NCI-H1105 treated with DMSO at 0.1 percent for 48 hours (cell line): ENCODE measurements at regions not wholly inside any gene's neighbourhood (a gene's known extent, or its start where the extent isn't known, plus 50 kb on each side); places are given as distances from the start of the nearest gene placed in this dataset.

ENCODE experiments used
- DNase-seq: peaks from one replicate; lab custom pipeline; 2025; lab: John Stamatoyannopoulos, UW

DNA sequence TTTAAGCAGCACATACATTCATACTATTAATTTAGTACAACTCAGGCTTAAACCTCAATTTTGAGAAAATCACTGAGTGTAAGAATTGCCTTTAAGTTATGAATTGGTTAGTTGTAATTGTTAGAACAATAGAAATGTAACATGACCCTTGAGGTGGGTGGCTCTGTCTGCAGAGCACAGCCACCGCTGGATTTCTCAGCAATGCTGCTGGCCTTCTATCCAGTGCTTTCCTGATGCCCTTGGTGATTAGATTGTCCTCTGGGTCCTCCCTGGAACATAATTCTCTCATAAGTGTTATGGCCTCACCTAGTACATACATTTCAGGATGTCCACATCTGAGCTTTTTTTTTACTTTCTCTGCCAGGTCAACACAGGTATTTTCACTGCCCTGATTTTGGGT is 213.2 kb downstream of the SLC7A11 start:
- no peak for DNase-seq

DNA sequence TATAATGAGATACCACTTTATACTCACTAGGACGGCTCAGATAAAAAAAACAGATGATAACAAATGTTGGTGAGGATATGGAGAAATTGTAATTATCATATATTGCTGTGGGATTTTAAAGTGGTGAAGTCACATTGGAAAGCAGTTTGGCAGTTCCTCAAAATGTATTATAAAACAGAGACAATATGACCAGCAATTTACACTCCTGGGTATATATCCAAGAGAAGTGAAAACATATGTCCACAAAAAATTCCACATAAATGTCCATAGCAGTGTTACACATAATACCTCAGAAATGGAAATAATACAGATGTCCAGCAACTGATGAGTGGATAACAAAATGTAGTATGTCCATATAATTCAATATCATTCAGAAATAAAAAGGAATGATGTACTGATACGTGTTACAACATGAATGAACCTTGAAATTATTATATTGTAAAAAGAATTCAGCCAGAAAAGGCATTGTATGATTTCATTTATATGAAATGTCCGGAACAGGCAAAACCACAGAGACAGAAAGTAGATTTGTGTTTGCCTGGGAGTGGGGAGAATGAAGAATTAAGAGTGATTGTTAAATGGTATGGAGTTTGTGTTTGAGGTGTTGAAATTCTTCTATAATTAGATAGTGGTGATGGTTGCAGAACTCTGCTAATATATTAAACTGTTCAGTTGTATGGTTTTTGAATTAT is 220.9 kb downstream of the SLC7A11 start:
- no peak for DNase-seq

DNA sequence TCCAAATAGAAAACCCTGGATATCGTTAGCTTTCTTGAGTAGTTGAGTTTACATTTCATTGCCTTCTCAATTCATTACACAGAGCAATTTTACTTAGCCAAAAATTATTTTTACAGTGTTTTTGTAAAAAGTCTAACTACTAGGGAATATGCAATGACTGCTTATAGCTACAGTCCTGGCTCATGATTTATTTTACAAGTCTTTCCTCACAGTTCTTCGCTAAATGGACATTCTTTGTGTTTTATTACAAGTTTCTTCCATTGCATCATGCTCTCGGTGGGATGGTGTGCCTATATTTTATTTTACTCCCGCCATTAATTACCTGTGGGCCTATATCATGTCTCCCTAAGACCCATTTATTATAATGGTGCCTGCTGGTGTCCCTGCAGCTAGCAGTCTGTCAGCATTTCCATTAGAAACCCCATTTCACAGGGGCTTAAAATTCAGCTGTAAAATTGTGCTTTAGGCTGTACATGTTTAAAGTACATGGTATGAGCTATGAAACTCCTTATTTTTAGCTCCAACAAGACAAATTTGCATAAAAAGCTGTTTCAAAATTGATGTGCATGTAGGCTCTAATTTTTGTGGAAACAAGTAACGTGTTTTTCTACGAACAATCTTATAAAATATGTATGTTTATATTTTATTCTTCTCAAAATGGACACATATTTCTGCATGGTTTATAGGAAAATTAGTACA is 227.4 kb downstream of the SLC7A11 start:
- DNase-seq, result no peak

DNA sequence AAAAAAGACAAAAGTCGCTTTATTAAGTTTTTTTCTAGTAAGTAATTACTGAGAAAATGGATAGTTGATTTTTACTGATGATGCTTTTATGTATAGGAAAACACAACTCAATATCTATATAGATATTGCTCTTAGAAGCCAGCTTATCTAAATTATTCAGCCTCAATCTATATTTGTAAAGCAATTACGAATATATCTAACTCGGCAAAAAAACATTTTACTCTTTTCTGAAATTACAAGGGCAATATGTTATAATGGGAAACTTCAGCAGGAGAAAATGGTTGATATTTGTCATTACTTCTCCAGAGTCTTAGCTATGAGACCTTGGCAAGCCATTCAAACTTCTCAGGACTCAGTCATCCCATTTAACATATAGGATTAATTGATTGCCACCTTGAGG is 228.5 kb downstream of the SLC7A11 start:
- no peak for DNase-seq

DNA sequence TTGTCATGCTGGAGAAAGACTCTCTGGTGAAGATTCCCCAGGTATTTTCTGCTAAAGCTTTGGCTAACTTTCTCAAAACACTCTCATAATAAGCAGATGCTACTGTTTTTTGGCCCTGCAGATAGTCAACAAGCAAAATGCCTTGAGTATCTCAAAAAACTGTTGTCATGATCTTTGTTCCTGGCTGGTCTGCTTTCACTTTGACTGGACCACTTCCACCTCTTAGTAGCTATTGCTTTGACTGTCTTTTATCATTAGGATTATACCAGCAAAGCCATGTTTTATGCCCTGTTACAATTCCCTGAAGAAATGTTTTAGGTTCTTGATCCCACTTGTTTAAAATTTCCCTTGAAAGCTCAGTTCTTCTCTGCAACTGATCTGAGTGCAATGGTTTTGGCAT is 231.5 kb downstream of the SLC7A11 start:
- no peak for DNase-seq

DNA sequence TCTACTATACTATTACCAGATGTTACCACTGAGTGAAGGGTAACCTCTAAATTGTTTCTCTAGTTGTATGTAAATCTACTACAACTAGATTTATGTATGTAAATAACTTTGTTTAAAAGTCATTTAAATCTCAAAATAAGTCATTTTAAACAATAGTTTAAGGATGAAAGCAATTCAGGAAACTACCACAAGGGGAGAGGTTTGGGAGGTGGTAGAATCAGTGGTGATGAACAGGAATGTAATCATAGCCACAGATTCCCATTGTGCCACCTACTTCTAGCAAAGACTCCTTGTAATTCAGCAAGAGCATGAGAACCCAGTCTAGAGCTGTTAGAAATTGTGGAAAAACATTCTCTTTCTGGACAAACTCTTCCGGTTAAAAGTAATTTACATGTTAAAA is 234.6 kb downstream of the SLC7A11 start:
- no peak for DNase-seq

DNA sequence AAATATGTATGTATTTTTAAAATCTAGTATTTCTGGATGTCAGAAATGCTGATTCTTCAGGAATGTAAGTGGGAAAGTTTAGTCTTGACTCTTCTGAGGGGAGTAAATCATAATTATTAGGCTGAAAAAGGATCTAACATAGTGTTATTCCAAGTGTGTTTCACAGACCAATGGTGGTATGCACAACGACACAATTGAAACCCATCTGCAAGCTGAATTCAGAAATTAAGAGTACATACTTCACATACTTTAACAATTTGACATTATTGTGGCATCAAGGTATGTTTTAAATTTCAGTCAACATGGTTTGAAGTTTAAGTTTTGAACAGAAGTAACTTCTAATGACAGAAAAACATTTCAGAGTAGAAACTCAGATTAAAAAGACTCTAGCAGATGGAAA is 236.7 kb downstream of the SLC7A11 start:
- no peak for DNase-seq

DNA sequence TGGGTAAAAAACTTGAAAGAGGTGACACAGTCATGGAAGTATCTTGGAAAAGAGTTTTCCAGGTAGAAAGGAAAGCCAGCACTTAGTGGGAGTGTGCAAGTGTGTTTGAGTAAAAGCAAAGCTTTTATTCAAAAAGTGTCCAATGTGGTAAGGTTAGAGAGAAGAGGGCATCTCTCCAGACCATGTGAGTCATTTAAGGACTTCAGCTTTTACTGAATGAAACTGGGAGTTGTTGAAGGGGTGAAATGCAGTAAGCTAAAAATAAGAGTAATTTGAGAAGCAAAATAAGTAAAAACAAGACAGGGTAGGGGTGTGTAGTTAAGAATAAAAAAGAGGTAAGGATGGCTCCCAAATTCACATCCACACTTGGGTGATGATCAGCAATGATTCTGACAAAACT is 238.9 kb downstream of the SLC7A11 start:
- DNase-seq, result no peak

DNA sequence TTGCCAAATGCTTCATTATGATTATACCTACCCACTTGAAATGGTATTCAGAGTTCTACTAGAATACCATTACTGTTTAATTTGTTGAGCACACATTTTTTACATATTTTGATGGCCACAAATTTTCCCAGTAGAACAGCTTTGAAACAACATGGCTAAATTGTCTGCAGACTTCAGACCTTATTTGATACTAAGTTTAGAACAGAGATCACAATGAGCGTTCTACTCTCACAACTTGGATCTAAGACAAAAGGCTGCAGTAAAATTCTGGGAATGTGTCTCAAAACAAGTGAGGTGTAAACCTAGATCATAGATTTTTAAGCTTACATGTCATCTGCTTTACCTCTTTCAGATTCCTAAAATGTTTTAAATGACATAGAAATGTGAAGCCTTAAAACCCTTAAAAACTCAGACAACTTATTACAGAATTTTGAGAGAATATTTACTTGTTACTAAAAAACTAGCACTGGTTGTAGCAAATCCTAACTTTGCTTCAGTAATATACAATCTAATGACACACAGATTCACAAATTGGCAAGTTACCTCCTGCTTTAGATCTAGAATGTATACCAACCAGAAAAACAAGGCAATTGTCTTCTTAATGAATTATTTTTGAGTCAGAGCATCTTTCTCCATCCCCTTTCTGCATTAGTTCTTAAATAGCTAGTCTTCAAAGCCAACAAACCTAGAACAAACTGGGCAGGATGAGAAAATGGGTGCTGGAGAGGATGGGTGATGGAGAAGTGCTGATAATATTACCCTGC is 243.3 kb downstream of the SLC7A11 start:
- DNase-seq, result no peak

DNA sequence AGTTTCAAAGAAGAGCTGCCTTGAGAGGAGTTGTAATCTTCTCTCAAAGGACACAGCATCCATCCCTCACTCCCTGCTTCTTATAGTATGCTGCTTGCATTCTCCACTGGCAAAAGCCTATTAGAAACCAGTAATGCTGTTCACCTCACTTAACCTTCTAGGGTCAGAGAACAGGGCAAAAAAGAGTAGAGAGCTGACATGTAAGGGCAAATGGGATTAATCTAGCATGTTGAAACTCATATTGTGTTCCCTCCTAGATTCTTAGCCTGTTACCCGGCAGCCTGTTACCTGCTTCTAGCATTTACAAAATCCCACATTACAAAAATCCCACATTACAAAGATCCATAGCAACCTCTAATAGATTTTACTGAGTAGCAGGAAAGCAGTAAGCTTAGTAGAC is 244.7 kb downstream of the SLC7A11 start:
- DNase-seq, result no peak

DNA sequence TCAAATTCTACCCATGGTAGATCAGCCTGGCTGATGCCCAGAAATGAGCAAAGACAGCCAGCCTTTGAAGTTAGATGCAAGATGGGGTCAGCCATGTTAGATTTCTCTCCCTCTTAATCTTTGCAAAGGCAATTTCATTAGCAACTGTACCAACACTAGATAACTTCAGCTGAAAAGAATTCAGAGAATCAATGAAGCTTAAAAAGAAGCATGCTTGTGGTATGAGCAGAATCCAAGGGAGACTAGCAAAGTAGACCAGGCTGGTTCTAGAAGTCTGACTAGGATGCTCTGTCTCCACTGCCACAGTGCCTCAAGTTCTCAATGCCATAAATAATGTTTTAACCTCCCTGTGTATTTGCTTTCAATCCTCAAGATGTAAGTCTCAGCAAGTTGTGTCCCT is 247.3 kb downstream of the SLC7A11 start:
- DNase-seq, result no peak

DNA sequence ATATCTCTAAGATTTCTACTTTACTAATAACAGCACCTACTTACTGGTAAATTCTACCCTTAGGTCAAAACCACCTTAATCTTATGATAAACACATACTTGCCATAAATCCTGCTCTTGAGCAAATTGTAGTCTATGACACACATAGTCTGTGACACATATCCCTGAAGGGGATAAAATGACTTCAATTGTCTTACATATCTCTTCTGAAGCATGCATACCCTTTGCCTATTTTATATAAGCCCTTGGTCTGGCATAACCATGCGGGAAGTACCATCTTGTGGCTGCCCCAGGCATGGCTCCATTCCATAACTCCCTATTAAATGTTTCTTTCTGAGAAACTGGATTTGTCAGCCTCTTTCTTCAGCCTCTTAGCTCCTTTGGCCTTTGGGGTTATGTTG is 248.9 kb downstream of the SLC7A11 start:
- no peak for DNase-seq

DNA sequence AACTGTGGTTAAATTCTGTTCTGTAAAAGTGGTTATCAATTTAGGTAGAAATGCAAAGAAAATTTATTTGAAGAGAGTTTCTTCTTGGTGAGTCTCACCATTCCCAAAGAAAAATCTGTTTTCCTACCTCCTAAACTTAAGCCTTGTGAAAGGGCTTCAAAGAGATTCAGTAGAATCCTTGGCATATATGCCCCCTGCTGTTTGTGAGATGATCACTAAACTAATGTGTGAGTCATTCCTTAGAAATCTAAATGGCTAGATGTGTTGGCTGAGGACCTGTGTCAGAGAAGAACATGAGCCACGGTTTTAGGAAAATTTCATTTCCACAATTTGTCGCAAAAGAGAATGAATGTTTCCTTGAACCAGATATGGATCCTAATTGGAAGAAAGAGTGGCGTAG is 260.9 kb downstream of the SLC7A11 start:
- no peak for DNase-seq

DNA sequence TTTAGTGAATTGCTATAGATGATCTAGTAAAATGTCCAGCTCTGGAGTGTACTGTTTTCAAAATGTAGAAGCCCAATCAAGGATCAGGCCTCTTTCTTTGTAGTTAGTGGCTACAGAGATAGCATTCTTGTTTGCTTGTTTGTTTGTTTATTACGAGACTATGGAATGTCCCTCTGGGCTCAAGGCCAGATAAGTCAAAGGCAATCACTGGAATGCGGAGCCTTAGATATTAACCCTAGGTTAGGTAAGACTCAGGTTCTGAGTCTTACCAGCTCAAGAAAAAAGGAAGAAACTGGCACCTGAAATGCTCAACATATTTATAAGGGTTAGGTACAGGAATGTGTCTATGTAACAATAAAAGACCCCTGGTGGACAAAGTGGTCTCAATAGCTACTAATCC is 261.5 kb downstream of the SLC7A11 start:
- no peak for DNase-seq

DNA sequence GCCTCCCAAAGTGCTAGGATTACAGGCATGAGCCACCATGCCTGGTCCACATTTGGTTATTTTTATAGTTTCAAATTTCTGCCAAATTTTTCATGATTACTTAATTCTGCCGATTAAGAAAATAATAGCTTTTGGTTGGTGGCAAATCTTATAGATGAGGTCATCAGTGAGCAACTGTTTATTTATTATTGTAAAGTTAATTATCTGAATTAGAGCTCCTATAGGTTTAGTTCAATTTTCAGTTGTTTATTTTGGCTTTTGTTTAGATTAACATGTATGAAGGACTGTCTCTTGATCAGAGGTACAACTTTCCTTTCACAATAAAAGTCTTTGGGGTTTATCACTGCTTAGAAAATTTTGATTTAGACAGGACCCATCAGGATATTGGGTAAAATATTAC is 262.2 kb downstream of the SLC7A11 start:
- no peak for DNase-seq

DNA sequence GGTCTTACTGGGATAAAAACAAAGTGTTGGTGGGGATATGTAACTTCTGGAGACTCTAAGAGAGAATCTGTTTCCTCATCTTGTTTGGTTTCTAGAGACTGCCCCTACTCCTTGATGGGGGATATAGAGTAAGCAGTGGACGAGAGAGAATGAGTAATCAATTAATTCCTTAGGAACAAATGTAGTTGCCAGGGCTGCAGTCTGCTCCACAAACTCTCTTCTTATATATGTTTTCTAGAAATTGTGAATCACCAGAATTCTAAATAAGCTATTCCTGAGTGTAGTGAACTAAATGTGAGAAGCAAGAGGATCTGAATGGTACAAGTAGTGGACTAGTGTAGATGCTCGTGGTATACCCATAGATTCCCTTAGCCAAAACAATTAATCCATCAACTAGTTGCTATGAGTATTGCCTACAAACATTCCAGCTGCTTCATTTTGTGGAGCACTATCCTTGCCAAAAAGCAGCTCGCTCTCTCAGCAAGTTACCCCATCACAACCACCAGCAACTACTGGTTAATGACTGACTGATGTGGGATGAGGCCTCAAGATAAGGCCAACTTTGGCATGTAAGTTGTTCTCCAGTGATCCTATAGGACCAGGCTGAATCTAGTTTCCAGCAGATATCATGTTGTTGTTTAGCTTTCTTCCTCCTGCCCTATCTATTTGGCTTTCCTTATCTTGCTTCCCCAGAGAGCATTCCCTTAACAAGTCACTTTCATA is 273.0 kb downstream of the SLC7A11 start:
- DNase-seq, result no peak

DNA sequence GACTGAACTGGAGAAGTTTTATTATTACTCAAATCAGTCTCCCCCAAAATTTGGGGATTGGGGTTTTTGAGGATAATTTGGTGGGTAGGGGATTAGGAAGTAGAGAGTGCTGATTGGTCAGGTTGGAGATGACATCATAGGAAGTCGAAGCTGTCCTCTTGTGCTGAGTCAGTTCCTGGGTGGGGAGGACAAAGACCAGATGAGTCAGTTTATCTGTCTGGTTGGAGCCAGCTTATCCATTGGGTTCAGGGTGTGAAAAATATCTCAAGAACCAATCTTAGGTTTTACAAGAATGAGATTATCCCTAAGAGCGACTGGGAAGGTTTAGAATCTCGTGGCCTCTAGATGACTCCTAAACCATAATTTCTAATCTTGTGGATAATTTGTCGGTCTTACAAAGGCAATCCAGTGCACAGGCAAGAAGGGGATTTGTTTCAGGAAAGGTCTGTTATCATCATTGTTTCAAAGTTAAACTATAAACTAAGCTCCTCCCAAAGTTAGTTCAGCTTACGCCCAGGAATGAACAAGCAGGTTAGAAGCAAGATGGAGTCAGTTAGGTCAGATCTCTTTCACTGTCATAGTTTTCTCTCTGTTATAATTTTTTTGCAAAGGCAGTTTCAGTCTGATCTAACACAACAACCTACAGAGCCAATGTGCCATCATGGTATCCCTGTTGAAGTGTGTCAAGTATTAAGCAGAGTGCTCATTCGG is 274.5 kb downstream of the SLC7A11 start:
- DNase-seq, result no peak

DNA sequence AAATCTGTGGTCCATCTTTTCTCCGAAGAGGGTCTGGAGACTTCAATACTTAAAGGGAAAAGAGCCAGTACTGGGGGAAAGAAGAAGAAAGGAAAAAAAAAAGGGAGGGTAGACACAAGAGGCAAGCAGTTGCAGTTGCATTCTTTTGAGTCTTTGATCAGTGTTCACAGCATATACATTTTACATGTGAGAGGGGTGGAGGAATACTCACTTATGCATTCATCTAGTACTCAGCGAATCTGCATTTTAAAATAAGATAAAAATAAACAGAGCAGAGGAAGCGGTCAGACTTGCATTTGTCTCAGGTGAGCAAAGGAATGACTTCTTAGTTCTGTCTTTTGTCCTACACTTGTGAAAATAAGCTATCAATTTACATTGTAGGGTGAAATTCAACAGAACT is 275.6 kb downstream of the SLC7A11 start:
- DNase-seq, result no peak

DNA sequence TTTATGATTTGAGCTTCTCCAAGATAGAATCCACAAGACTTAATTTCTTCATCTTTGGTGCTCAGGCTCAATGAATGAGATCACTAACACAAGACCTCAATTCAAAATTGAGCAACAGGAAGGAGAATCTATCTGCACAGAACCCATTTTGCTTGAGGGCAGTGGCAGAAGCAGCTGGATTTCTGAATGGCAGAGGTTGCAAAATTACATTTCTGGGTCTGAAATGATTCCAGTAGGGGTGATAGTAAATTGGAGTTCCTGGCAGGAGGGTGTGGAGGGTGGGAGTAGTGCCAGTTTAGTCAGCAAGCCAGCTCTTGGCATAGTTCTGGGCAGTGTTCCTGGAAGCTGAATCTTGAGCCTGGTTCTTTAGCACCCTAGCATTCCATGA is 281.1 kb downstream of the SLC7A11 start:
- DNase-seq, result no peak

DNA sequence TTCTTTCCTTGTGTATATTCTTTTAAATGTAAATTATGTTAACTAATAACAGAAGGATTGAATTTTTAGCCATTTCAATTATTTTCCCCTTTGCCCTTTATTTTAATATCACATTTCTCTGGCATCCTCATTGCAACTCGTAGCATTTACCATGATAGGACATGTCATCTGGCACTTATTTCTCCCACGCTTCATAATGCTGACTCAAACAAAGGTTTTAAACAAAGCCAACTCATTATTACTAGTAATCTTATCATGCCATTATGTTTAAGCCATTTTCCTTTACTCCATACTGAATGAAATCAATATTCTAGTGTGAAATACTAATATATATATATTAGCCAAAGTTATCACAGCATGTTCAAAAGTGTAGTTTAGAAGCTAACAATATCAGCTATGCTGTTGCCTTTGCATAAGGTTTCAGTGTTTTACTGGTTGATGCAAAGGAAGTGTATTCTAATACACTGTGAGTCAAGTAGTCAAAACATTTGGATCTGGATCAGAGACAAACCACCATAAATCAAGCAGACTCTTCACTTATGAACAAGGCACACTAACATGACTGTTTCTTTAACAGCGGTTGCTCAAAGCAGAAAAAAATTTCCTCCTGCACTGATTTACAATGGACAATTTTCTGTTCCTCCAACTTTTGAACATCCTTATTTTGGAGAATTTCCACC is 281.6 kb downstream of the SLC7A11 start:
- no peak for DNase-seq

DNA sequence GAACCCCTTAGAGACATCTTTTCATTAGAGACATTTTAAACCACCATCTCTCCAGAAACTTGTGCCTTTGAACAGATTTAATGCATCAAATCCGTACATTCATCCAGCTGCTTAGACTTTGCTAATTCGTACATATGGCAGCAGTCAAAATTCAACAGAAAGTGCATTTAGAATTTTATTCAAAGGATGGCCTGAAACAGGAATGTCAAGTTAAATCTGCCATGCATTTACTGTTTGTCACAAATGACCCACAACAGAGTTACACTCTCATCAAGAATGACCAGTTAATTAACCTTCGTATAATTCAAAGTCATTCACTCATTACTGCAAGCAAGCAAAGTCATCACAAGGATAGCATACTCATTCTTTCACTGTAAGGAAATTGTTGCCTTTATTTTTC is 284.3 kb downstream of the SLC7A11 start:
- DNase-seq, result no peak
